ENCODE measurements at regions not wholly inside any gene's neighbourhood (a gene's known extent, or its start where the extent isn't known, plus 50 kb on each side); places are given as distances from the start of the nearest gene placed in this dataset.

DNA sequence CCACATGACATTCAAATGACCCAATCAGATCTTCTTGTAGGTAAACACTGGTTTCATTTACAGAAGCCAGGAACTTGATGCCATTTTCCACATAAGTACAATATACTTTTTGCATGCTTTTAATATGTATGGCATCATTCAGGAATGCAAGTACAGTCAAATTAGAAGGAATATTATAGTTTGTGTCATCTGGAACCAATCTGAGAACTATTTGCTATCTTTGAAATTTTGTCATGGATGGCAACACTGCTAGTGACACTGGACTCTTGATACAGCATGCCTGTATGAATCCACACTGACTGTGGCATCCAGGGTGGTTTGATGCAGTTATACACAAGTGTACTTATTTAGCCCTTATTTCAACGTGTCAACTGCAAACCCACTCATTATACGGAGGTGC, 141.6 kb downstream of the EBLN2 start:
- Mint-ChIP-seq H3K4me1 (peaks cover 17% of the 10 kb centered on the region), H3K27me3 (ENCODE audit: insufficient read depth, low read depth) (no peaks in the 10 kb centered on the region), H3K4me3 (no peak overlapping the region), H3K36me3 (no peaks in the 10 kb centered on the region), H3K9me3 (no peaks in the 10 kb centered on the region), H3K27ac (no peak overlapping the region)
- TF ChIP-seq, protein P1, sequence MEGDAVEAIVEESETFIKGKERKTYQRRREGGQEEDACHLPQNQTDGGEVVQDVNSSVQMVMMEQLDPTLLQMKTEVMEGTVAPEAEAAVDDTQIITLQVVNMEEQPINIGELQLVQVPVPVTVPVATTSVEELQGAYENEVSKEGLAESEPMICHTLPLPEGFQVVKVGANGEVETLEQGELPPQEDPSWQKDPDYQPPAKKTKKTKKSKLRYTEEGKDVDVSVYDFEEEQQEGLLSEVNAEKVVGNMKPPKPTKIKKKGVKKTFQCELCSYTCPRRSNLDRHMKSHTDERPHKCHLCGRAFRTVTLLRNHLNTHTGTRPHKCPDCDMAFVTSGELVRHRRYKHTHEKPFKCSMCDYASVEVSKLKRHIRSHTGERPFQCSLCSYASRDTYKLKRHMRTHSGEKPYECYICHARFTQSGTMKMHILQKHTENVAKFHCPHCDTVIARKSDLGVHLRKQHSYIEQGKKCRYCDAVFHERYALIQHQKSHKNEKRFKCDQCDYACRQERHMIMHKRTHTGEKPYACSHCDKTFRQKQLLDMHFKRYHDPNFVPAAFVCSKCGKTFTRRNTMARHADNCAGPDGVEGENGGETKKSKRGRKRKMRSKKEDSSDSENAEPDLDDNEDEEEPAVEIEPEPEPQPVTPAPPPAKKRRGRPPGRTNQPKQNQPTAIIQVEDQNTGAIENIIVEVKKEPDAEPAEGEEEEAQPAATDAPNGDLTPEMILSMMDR (IDR thresholded peaks at IDR 0.05) = no peak
- TF ChIP-seq EZH2 (IDR thresholded peaks at IDR 0.05) = no peak
- TF ChIP-seq EZH2phosphoT487 (IDR thresholded peaks at IDR 0.05) = no peak
- no peak overlapping the region for H3K9ac ChIP-seq
- no peaks in the 10 kb centered on the region for H3K79me2 ChIP-seq (ENCODE audit: low read depth)
- H3K4me3 ChIP-seq = no peak overlapping the region
- no peaks in the 10 kb centered on the region for H3K27me3 ChIP-seq
- peaks cover 33% of the 10 kb centered on the region for H3K4me1 ChIP-seq
- no peak overlapping the region for H3K4me2 ChIP-seq
- DNase-seq (ENCODE audit: low spot score) = no peak
- no peak overlapping the region for H2AFZ ChIP-seq (replicated peaks)
- H4K20me1 ChIP-seq (ENCODE audit: low read depth) = no peaks in the 10 kb centered on the region
- H3K36me3 ChIP-seq = no peaks in the 10 kb centered on the region
- no peaks in the 10 kb centered on the region for H3K9me3 ChIP-seq (ENCODE audit: low read depth)
- no peak overlapping the region for H3K27ac ChIP-seq
- H3F3A ChIP-seq (ENCODE audit: low read depth) = peaks cover 18% of the 10 kb centered on the region

DNA sequence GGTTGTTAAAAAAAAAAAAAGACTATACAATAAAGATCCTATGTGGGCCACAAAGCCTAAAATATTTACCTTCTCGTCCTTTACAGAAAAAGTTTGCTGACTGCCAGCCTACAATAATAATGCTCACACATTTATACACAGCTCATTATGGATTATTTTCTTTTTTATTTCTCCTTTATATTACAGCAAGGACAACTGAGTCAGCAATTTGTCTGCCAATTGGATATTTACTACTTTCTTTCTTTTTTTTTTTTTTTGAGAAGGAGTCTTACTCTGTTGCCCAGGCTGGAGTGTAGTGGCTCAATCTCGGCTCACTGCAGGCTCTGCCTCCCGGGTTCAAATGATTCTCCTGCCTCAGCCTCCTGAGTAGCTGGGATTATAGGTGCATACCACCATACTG, 142.2 kb downstream of the EBLN2 start:
- no peaks in the 10 kb centered on the region for H4K20me1 ChIP-seq (ENCODE audit: low read depth)
- no peaks in the 10 kb centered on the region for H3K36me3 ChIP-seq
- no peaks in the 10 kb centered on the region for H3K27me3 Mint-ChIP-seq (ENCODE audit: insufficient read depth, low read depth)
- TF ChIP-seq EZH2phosphoT487 (IDR thresholded peaks at IDR 0.05) (no peak), EZH2 (IDR thresholded peaks at IDR 0.05) (no peak)
- TF ChIP-seq, protein P1 (IDR thresholded peaks at IDR 0.05) = no peak
- no peak overlapping the region for H3K4me2 ChIP-seq
- no peak overlapping the region for H3K27ac Mint-ChIP-seq
- no peak overlapping the region for H3K9ac ChIP-seq
- no peak overlapping the region for H3K4me3 ChIP-seq
- H3F3A ChIP-seq (ENCODE audit: low read depth) = peaks cover 18% of the 10 kb centered on the region
- peaks cover 28% of the 10 kb centered on the region for H3K4me1 ChIP-seq
- H3K9me3 ChIP-seq (ENCODE audit: low read depth) = no peaks in the 10 kb centered on the region
- H2AFZ ChIP-seq (replicated peaks) = no peak overlapping the region
- no peak for DNase-seq (ENCODE audit: low spot score)
- no peaks in the 10 kb centered on the region for H3K36me3 Mint-ChIP-seq
- H3K27me3 ChIP-seq = no peaks in the 10 kb centered on the region
- H3K27ac ChIP-seq = no peak overlapping the region
- H3K4me1 Mint-ChIP-seq = peaks cover 17% of the 10 kb centered on the region
- H3K9me3 Mint-ChIP-seq = no peaks in the 10 kb centered on the region
- no peak overlapping the region for H3K4me3 Mint-ChIP-seq
- H3K79me2 ChIP-seq (ENCODE audit: low read depth) = no peaks in the 10 kb centered on the region

DNA sequence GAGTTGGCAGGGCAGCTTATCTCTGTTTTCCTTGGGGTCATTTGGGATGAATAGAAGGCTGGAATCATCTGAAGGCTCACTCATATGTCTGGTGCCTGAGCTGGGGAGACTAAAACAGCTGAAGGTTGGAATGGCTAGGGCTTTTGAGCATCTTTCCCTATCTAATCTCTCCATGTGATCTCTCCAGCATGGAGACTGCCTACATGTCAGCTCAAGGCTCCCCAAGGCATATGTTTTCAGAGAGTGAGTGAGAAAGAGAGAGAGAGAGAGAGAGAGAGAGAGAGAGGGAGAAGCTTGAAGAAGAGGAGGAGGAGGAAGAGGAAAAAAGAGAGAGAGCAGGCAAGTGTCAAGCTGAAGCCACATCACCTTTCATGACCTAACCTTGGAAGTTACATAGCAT, 143.4 kb downstream of the EBLN2 start:
- Histone ChIP-seq H3K4me2 (no peak overlapping the region), H3K36me3 (no peaks in the 10 kb centered on the region), H3F3A (ENCODE audit: low read depth) (peaks cover 18% of the 10 kb centered on the region), H3K4me3 (no peak overlapping the region), H4K20me1 (ENCODE audit: low read depth) (no peaks in the 10 kb centered on the region), H3K27me3 (no peaks in the 10 kb centered on the region), H3K4me1 (peaks cover 20% of the 10 kb centered on the region), H3K27ac (no peak overlapping the region), H3K9ac (no peak overlapping the region), H3K79me2 (ENCODE audit: low read depth) (no peaks in the 10 kb centered on the region), H3K9me3 (ENCODE audit: low read depth) (no peaks in the 10 kb centered on the region), H2AFZ (replicated peaks) (no peak overlapping the region)
- no peak for TF ChIP-seq EZH2phosphoT487 (IDR thresholded peaks at IDR 0.05)
- TF ChIP-seq, protein P1 (IDR thresholded peaks at IDR 0.05) = no peak
- TF ChIP-seq EZH2 (IDR thresholded peaks at IDR 0.05) = no peak
- H3K36me3 Mint-ChIP-seq = no peaks in the 10 kb centered on the region
- no peak overlapping the region for H3K4me3 Mint-ChIP-seq
- peaks cover 2% of the 10 kb centered on the region for H3K27me3 Mint-ChIP-seq (ENCODE audit: insufficient read depth, low read depth)
- no peaks in the 10 kb centered on the region for H3K9me3 Mint-ChIP-seq
- H3K27ac Mint-ChIP-seq = no peak overlapping the region
- DNase-seq (ENCODE audit: low spot score) = no peak
- H3K4me1 Mint-ChIP-seq = peaks cover 17% of the 10 kb centered on the region

Data from neural progenitor cell (in vitro differentiated cells).